Smooth muscle cell (in vitro differentiated cells): ENCODE measurements at regions not wholly inside any gene's neighbourhood (a gene's known extent, or its start where the extent isn't known, plus 50 kb on each side); places are given as distances from the start of the nearest gene placed in this dataset.
A peak's percentile ranks its signal among the peaks of the same experiment; 100 is the strongest.

Experiments
- DNase-seq: peaks from one replicate; lab custom pipeline; 2025; ENCODE audit not compliant: unreplicated experiment; lab: John Stamatoyannopoulos, UW
- H2AFZ ChIP-seq: fragments of 200-600 bp; sonication (generic); 2 replicates; pipeline ENCODE4 v1.6.0; 2016; ENCODE audit warnings: antibody characterized with exemption, low read depth, mild to moderate bottlenecking
- H3F3A ChIP-seq: fragments of 200-600 bp; sonication (generic); 2 replicates; pipeline ENCODE4 v1.6.0; 2017; ENCODE audit warnings: antibody characterized with exemption, low read depth
- H3K27ac ChIP-seq: fragments of 200-600 bp; sonication (generic); 2 replicates; pipeline ENCODE4 v1.5.1; 2016; ENCODE audit warnings: low read depth, mild to moderate bottlenecking
- H3K27me3 ChIP-seq: fragments of 200-600 bp; sonication (generic); 2 replicates; pipeline ENCODE4 v1.6.1; 2016; ENCODE audit warnings: low read depth, mild to moderate bottlenecking
- H3K36me3 ChIP-seq: fragments of 200-600 bp; sonication (generic); 2 replicates; pipeline ENCODE4 v1.5.1; 2016; ENCODE audit warnings: low read depth
- H3K4me1 ChIP-seq: fragments of 200-600 bp; sonication (generic); 2 replicates; pipeline ENCODE4 v1.5.1; 2016; ENCODE audit warnings: low read depth
- H3K4me2 ChIP-seq: fragments of 200-600 bp; sonication (generic); 2 replicates; pipeline ENCODE4 v1.6.0; 2016; ENCODE audit warnings: mild to moderate bottlenecking
- H3K4me3 ChIP-seq: fragments of 200-600 bp; sonication (generic); 2 replicates; pipeline ENCODE4 v1.5.1; 2016; ENCODE audit warnings: mild to moderate bottlenecking
- H3K79me2 ChIP-seq: fragments of 200-600 bp; sonication (generic); 2 replicates; pipeline ENCODE4 v1.6.0; 2016; ENCODE audit warnings: low read depth, mild to moderate bottlenecking
- H3K9ac ChIP-seq: fragments of 200-600 bp; sonication (generic); 2 replicates; pipeline ENCODE4 v1.6.0; 2016; ENCODE audit warnings: low read depth
- H3K9me3 ChIP-seq: fragments of 200-600 bp; sonication (generic); replicated peaks from 2 replicates; pipeline ENCODE4 v1.5.1; 2016; ENCODE audit warnings: low read depth
- H4K20me1 ChIP-seq: fragments of 200-600 bp; sonication (generic); 2 replicates; pipeline ENCODE4 v1.6.0; 2016; ENCODE audit warnings: low read depth
- whole genome bisulfite sequencing: methylation state at CpG from one replicate; pipeline ENCODE4 v1.1.7; 2016; ENCODE audit warnings: low lambda C conversion rate; 5-methylcytosine and 5-hydroxymethylcytosine counted together
- TF ChIP-seq, protein P1 (sequence below): fragments of 200-600 bp; sonication (generic); IDR thresholded peaks from 2 replicates; pipeline ENCODE4 v1.5.1; 2017; ENCODE audit warnings: borderline replicate concordance, mild to moderate bottlenecking, antibody characterized with exemption; ENCODE audit not compliant: insufficient read depth, poor library complexity, severe bottlenecking

DNA sequence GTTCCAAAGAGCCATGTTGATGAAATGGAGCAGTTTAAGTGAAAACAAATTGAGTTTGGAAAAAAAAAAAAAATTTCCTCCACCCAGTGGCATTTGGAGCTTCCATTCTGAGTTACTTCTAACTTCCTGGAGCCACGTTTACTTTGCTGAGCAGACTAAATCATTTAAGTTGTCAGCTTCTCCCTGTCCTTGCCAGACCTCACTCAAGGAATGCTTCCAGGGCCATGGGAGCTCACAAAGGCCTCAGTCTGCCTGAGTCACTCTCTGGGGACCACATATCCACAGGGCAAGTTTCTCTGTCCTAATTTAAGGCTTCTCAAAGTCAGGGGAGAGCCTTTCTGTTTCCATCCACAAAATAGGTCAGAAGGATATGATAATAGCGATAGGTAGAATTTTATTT is 210.3 kb upstream of the TNC start:
- Histone ChIP-seq H3K9ac (no peak overlapping the region), H3K4me2 (peak overlapping the region; percentile 8), H3K36me3 (no peaks in the 10 kb centered on the region), H4K20me1 (no peaks in the 10 kb centered on the region), H3F3A (peaks cover 5% of the 10 kb centered on the region), H3K4me1 (no peaks in the 10 kb centered on the region), H3K27ac (peak overlapping the region; percentile 6), H2AFZ (no peak overlapping the region), H3K4me3 (no peak overlapping the region), H3K79me2 (no peaks in the 10 kb centered on the region), H3K27me3 (no peaks in the 10 kb centered on the region), H3K9me3 (no peaks in the 10 kb centered on the region)
- TF ChIP-seq, protein P1, sequence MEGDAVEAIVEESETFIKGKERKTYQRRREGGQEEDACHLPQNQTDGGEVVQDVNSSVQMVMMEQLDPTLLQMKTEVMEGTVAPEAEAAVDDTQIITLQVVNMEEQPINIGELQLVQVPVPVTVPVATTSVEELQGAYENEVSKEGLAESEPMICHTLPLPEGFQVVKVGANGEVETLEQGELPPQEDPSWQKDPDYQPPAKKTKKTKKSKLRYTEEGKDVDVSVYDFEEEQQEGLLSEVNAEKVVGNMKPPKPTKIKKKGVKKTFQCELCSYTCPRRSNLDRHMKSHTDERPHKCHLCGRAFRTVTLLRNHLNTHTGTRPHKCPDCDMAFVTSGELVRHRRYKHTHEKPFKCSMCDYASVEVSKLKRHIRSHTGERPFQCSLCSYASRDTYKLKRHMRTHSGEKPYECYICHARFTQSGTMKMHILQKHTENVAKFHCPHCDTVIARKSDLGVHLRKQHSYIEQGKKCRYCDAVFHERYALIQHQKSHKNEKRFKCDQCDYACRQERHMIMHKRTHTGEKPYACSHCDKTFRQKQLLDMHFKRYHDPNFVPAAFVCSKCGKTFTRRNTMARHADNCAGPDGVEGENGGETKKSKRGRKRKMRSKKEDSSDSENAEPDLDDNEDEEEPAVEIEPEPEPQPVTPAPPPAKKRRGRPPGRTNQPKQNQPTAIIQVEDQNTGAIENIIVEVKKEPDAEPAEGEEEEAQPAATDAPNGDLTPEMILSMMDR: no peak
- DNase-seq: no peak
- 46% methylated on average over 2 of the region's 2 CpGs for WGBS

GRCh38 chr9:115328677-115329076 is 210.7 kb upstream of the TNC start:
- Histone ChIP-seq H3K9ac (no peak overlapping the region), H3K79me2 (no peaks in the 10 kb centered on the region), H2AFZ (no peak overlapping the region), H3K4me3 (no peak overlapping the region), H3K4me1 (no peaks in the 10 kb centered on the region), H3K36me3 (no peaks in the 10 kb centered on the region), H3K9me3 (no peaks in the 10 kb centered on the region), H4K20me1 (no peaks in the 10 kb centered on the region), H3K27me3 (no peaks in the 10 kb centered on the region), H3F3A (peaks cover 5% of the 10 kb centered on the region), H3K4me2 (no peak overlapping the region), H3K27ac (no peak overlapping the region)
- TF ChIP-seq, protein P1: no peak
- no peak for DNase-seq

- DNase-seq: no peak
- 93% methylated on average over 8 of the region's 8 CpGs for WGBS
- Histone ChIP-seq H4K20me1 (no peaks in the 10 kb centered on the region), H3K9ac (no peak overlapping the region), H3F3A (no peaks in the 10 kb centered on the region), H3K4me3 (no peak overlapping the region), H3K4me1 (no peaks in the 10 kb centered on the region), H3K36me3 (no peaks in the 10 kb centered on the region), H2AFZ (no peak overlapping the region), H3K27ac (no peak overlapping the region), H3K27me3 (no peaks in the 10 kb centered on the region), H3K9me3 (no peaks in the 10 kb centered on the region), H3K4me2 (no peak overlapping the region), H3K79me2 (no peaks in the 10 kb centered on the region)
- TF ChIP-seq, protein P1: no peak
These were observed 215.5 kb upstream of the TNC start for GRCh38 chr9:115333277-115334070.

GRCh38 chr9:115335439-115335838 is 217.5 kb upstream of the TNC start:
- WGBS: 87% methylated on average over 5 of the region's 5 CpGs
- H3K36me3 ChIP-seq: no peaks in the 10 kb centered on the region

More at GRCh38 chr9:115335439-115335838, 217.5 kb upstream of the TNC start:
- H3K27me3 ChIP-seq: no peaks in the 10 kb centered on the region
- no peaks in the 10 kb centered on the region for H4K20me1 ChIP-seq
- DNase-seq: no peak
- H3F3A ChIP-seq: no peaks in the 10 kb centered on the region
- no peak overlapping the region for H2AFZ ChIP-seq
- H3K27ac ChIP-seq: no peak overlapping the region
- H3K9me3 ChIP-seq: no peaks in the 10 kb centered on the region
- H3K4me3 ChIP-seq: no peak overlapping the region
- H3K4me2 ChIP-seq: no peak overlapping the region
- H3K4me1 ChIP-seq: no peaks in the 10 kb centered on the region
- no peaks in the 10 kb centered on the region for H3K79me2 ChIP-seq
- TF ChIP-seq, protein P1: no peak
- no peak overlapping the region for H3K9ac ChIP-seq
